ENCODE measurements at regions not wholly inside any gene's neighbourhood (a gene's known extent, or its start where the extent isn't known, plus 50 kb on each side); places are given as distances from the start of the nearest gene placed in this dataset.

DNA sequence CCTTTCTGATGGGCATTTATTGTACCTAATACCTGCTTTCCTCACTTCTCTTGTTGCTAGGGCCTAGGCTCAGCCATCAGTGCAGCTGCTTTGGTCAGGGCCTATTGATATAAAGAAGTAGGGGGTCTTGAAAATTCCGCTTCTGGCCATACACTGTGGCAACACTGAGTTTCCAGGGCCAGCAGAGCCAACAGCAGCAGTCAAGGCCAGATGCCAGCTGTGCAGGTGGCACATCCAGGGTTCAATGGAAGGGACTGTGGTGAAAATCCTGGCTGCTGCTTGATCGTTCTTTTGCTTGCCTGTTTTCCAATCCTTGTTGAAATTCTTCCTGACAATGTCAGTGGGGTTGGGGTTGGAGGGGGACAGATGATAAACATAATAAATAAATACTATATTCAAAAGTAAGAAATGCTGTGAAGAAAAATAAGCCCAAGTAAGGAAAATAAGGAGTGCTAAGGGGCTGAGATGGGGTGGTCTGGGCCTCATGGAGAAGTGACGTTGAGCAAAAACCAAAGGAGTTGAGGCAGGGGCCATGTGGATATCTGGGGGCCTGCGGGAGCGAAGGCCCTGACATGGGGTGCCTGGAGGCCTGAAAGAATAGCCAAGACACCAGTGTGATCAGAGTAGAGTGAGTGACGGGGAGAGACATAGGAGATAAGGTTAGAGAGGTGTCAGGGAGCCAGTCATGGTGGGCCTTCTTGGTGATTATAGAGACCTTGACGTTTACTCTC lies 91.0 kb upstream of the ALDH1B1 start:
- Mint-ChIP-seq H3K27me3 (ENCODE audit: low read depth) (peaks cover 10% of the 10 kb centered on the region), H3K9me3 (no peaks in the 10 kb centered on the region), H3K4me3 (no peak overlapping the region), H3K27ac (no peak overlapping the region), H3K36me3 (no peaks in the 10 kb centered on the region), H3K4me1 (peaks cover 3% of the 10 kb centered on the region)
- DNase-seq (ENCODE audit: low spot score) (no peak), ATAC-seq (no peak)
- CTCF ChIA-PET, result no interaction called here
- TF ChIP-seq MXD4 (CRISPR knock-in tag; IDR thresholded peaks at IDR 0.05; ENCODE audit: borderline replicate concordance) (no peak), E2F5 (CRISPR knock-in tag; IDR thresholded peaks at IDR 0.05) (no peak), ZNF423 (CRISPR knock-in tag; IDR thresholded peaks at IDR 0.05) (no peak), RORB (CRISPR knock-in tag; IDR thresholded peaks at IDR 0.05) (no peak), NR1H2 (CRISPR knock-in tag; IDR thresholded peaks at IDR 0.05) (no peak), ZNF138 (CRISPR knock-in tag; conservative IDR thresholded peaks at IDR 0.05) (no peak), SP1 (CRISPR knock-in tag; conservative IDR thresholded peaks at IDR 0.05) (no peak)
- POLR2A ChIA-PET, result no interaction called here

- Mint-ChIP-seq H3K27me3 (ENCODE audit: low read depth) (peaks cover 4% of the 10 kb centered on the region), H3K4me3 (no peak overlapping the region), H3K9me3 (no peaks in the 10 kb centered on the region), H3K36me3 (no peaks in the 10 kb centered on the region), H3K4me1 (peaks cover 9% of the 10 kb centered on the region), H3K27ac (no peak overlapping the region)
- POLR2A ChIA-PET, result no interaction called here
- no peak for DNase-seq (ENCODE audit: low spot score)
- CTCF ChIA-PET, result no interaction called here
- no peak for ATAC-seq
- no peak for TF ChIP-seq ZNF138 (CRISPR knock-in tag; conservative IDR thresholded peaks at IDR 0.05)
- no peak for TF ChIP-seq FOXP4 (CRISPR knock-in tag; IDR thresholded peaks at IDR 0.05)
Observed at GRCh38 chr9:38299856-38300255, 92.6 kb upstream of the ALDH1B1 start.

DNA sequence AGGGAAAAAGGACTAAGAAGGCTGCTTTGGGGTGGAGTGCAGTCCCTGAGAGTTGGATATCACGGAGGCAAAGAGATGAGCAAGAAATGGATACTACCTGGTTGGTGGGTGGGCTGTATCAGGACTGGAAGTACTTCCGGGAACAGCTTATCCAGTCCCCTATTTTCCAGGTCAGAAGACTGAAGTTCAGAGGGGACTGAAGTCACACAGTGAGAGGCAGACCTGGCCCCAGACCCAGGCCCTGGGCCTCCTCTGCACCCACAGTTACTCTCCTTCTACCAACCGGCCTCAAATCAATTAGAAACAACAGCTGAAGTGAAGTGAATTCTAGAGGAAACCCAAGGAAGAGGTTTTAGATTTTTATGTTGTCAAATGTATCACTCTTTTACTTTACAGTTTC lies 93.6 kb upstream of the ALDH1B1 start:
- Mint-ChIP-seq H3K4me3 (no peak overlapping the region), H3K4me1 (peaks cover 9% of the 10 kb centered on the region), H3K9me3 (no peaks in the 10 kb centered on the region), H3K36me3 (no peaks in the 10 kb centered on the region), H3K27me3 (ENCODE audit: low read depth) (peaks cover 4% of the 10 kb centered on the region), H3K27ac (no peak overlapping the region)
- CTCF ChIA-PET, result no interaction called here
- no peak for TF ChIP-seq MAX (CRISPR knock-in tag; IDR thresholded peaks at IDR 0.05)
- TF ChIP-seq, protein P1, sequence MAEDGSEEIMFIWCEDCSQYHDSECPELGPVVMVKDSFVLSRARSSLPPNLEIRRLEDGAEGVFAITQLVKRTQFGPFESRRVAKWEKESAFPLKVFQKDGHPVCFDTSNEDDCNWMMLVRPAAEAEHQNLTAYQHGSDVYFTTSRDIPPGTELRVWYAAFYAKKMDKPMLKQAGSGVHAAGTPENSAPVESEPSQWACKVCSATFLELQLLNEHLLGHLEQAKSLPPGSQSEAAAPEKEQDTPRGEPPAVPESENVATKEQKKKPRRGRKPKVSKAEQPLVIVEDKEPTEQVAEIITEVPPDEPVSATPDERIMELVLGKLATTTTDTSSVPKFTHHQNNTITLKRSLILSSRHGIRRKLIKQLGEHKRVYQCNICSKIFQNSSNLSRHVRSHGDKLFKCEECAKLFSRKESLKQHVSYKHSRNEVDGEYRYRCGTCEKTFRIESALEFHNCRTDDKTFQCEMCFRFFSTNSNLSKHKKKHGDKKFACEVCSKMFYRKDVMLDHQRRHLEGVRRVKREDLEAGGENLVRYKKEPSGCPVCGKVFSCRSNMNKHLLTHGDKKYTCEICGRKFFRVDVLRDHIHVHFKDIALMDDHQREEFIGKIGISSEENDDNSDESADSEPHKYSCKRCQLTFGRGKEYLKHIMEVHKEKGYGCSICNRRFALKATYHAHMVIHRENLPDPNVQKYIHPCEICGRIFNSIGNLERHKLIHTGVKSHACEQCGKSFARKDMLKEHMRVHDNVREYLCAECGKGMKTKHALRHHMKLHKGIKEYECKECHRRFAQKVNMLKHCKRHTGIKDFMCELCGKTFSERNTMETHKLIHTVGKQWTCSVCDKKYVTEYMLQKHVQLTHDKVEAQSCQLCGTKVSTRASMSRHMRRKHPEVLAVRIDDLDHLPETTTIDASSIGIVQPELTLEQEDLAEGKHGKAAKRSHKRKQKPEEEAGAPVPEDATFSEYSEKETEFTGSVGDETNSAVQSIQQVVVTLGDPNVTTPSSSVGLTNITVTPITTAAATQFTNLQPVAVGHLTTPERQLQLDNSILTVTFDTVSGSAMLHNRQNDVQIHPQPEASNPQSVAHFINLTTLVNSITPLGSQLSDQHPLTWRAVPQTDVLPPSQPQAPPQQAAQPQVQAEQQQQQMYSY (CRISPR knock-in tag; IDR thresholded peaks at IDR 0.05), result no peak
- no peak for TF ChIP-seq FOXJ3 (CRISPR knock-in tag; IDR thresholded peaks at IDR 0.05; ENCODE audit: borderline replicate concordance)
- TF ChIP-seq, protein P2, sequence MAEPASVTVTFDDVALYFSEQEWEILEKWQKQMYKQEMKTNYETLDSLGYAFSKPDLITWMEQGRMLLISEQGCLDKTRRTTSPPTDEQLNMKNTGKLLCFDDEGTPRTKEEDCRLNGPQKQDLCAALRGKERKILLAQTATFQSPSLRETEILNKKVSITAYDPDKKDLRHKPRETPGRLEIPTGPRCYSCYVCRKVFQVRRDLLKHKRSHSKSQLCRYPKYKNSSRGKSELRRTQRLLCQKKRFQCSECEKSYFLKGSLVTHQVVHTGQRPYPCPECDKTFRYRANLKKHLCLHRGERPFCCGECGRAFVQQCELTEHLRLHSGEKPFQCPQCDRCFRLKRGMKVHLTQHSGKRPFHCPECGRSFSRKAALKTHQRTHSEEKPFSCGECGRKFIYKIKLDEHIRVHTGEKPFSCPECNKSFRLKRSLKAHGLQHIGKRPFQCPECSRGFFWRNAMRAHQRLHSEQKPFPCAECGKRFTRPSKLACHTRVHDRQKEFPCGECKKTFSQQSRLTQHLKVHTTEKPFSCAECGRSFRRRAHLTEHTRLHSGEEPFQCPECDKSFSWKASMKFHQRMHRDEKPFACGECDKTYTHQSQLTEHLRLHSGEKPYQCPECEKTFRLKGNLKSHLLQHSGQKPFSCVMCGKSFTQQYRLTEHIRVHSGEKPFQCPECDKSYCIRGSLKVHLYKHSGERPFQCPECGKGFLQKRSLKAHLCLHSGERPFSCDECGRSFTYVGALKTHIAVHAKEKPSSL (CRISPR knock-in tag; conservative IDR thresholded peaks at IDR 0.05), result no peak
- no peak for TF ChIP-seq ZNF416 (CRISPR knock-in tag; IDR thresholded peaks at IDR 0.05)
- no peak for TF ChIP-seq ESRRA (CRISPR knock-in tag; IDR thresholded peaks at IDR 0.05; ENCODE audit: borderline replicate concordance)
- TF ChIP-seq, protein P3, sequence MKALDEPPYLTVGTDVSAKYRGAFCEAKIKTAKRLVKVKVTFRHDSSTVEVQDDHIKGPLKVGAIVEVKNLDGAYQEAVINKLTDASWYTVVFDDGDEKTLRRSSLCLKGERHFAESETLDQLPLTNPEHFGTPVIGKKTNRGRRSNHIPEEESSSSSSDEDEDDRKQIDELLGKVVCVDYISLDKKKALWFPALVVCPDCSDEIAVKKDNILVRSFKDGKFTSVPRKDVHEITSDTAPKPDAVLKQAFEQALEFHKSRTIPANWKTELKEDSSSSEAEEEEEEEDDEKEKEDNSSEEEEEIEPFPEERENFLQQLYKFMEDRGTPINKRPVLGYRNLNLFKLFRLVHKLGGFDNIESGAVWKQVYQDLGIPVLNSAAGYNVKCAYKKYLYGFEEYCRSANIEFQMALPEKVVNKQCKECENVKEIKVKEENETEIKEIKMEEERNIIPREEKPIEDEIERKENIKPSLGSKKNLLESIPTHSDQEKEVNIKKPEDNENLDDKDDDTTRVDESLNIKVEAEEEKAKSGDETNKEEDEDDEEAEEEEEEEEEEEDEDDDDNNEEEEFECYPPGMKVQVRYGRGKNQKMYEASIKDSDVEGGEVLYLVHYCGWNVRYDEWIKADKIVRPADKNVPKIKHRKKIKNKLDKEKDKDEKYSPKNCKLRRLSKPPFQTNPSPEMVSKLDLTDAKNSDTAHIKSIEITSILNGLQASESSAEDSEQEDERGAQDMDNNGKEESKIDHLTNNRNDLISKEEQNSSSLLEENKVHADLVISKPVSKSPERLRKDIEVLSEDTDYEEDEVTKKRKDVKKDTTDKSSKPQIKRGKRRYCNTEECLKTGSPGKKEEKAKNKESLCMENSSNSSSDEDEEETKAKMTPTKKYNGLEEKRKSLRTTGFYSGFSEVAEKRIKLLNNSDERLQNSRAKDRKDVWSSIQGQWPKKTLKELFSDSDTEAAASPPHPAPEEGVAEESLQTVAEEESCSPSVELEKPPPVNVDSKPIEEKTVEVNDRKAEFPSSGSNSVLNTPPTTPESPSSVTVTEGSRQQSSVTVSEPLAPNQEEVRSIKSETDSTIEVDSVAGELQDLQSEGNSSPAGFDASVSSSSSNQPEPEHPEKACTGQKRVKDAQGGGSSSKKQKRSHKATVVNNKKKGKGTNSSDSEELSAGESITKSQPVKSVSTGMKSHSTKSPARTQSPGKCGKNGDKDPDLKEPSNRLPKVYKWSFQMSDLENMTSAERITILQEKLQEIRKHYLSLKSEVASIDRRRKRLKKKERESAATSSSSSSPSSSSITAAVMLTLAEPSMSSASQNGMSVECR (CRISPR knock-in tag; IDR thresholded peaks at IDR 0.05; ENCODE audit: borderline replicate concordance), result no peak
- TF ChIP-seq, protein P4, sequence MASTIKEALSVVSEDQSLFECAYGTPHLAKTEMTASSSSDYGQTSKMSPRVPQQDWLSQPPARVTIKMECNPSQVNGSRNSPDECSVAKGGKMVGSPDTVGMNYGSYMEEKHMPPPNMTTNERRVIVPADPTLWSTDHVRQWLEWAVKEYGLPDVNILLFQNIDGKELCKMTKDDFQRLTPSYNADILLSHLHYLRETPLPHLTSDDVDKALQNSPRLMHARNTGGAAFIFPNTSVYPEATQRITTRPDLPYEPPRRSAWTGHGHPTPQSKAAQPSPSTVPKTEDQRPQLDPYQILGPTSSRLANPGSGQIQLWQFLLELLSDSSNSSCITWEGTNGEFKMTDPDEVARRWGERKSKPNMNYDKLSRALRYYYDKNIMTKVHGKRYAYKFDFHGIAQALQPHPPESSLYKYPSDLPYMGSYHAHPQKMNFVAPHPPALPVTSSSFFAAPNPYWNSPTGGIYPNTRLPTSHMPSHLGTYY (CRISPR knock-in tag; IDR thresholded peaks at IDR 0.05), result no peak
- ATAC-seq, result no peak
- POLR2A ChIA-PET, result no interaction called here
- no peak for DNase-seq (ENCODE audit: low spot score)

All from WTC11 (cell line).